Stimulated activated naive CD4-positive, alpha-beta T cell treated with Interleukin-2 at 50 U/mL for 16 hours (primary cell): ENCODE measurements at regions not wholly inside any gene's neighbourhood (a gene's known extent, or its start where the extent isn't known, plus 50 kb on each side); places are given as distances from the start of the nearest gene placed in this dataset.

Experiments
- DNase-seq: peaks from one replicate; lab custom pipeline; 2025; lab: John Stamatoyannopoulos, UW

DNA sequence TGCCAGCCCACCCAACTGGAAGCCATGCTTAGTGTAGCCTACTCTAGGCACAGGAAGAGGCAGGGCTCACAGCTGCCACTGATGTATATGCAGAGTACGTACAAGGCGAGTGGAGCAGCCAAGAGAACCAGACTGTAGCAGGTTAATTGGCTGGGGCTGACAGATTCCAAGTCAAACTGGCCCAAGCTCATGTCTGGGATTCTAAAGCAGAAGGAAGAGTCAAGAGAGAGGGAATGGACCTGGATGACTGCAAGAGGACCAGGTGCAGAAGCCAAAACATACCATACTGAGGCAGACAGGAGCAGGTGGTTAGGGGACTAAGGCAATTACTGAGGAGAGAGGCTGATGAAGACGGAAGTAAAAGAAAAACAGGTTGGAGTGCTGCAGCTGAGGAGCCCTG, 51.3 kb upstream of the LRRN2 start:
- no peak for DNase-seq

DNA sequence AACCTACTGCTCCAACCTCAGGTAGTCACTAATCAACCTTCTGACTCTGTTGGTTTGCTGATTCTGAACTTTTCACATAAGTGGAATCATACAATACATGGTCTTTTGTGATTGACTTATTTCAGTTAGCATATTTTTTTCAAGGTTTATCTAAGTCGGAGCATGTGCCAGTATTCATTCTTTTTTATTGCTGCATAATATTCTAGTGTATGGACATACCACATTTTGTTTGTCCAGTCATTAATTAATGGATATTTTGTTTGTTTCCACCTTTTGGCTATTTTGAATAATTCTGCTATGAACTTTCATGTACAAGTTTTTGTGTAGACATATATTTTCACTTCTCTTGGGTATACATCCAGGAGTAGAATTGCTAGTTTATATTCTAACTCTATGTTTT, 53.0 kb upstream of the LRRN2 start:
- DNase-seq: no peak

DNA sequence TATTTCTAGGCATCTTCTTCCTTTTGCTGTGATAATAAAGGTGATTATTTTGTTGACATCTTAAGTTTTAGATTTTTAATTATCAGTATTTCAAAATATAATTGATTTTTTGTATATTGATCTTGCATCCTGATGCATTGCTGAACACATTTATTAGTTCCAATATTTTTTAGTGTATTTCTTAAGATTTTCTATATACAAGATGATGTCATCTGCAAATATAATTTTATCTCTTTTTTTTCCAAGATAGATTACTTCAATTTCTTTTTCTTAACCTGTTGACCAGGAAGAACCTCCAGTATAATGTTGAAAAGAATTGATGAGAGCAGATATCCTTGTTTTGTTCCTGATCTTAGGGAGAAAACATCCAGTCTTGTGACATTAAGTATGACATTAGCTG, 54.8 kb upstream of the LRRN2 start:
- DNase-seq: no peak

DNA sequence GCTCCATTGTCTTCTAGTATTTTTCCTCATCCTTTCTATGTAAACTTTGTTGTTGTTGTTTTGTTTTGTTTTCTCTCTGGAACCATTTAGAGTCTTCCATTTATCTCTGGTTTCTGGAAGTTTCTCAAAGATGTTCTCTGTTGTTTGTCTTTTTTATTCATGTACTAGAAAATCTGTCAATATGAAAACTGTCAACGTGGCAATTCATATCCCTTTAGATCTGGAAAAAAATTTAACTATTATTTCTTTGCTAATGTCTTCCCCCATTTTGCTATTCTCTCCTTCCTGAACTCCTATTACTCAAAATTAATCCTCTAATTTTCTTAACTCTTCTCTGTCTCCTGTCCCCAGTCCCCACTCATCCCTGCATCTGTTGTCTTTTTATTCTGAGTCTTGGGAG, 55.9 kb upstream of the LRRN2 start:
- DNase-seq: no peak

DNA sequence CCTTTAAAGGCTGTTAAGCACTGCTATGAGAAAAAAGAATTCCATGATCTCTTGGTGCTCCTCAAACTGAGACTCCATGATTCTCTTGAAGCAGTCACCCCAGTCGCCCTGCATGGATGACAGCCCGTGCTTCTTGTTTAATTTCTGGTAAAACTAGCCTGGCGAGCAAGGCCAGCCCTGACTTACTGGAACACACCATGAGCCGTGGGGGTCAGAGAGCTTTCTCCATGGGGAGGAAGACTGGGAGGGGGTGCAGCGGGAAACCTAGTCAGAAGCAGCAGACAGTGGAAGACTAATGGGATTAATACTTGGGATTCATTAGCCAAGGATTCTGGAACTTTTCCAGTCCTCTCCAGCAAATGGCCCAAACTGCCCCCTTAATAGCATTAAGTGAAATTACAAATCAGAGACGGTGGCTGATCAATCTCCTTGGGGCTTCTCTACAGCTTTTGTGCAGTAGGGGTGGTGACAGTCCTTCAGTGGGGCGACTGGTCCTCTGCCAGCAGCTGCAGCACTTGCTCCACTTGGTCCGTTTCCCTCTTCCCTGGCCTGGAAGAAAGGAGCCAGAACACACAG, 57.2 kb upstream of the LRRN2 start:
- DNase-seq: no peak

DNA sequence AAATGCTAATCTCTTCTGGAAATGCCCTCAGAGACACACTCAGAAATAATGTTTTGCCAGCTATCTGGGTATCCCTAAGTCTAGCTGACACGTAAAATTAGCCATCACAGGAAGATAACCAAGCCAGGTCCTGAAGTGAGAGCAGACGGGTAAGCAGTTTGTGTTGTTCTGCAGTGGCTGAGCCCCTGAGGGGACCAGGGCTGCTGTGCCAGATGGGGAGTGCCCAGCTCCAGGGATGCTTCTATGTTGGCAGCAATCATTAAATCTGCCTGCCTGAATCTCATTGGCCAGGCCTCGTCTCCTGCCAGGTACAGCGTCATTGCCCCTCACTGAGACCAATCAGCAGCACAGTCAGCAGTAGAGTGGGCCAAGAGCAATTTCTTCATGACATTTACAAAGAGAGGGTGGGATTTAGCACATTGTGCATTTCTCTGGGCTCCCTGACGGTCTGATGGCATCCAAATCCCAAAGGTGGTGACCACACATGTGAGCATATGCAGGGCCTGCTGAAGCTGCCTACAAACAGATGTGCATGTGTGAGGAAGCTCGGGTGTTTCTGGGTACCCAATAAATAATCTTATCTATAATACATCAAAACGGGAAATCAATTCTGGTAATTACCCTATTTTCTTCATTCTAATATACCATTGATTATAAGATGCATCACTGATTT, 58.7 kb upstream of the LRRN2 start:
- no peak for DNase-seq

DNA sequence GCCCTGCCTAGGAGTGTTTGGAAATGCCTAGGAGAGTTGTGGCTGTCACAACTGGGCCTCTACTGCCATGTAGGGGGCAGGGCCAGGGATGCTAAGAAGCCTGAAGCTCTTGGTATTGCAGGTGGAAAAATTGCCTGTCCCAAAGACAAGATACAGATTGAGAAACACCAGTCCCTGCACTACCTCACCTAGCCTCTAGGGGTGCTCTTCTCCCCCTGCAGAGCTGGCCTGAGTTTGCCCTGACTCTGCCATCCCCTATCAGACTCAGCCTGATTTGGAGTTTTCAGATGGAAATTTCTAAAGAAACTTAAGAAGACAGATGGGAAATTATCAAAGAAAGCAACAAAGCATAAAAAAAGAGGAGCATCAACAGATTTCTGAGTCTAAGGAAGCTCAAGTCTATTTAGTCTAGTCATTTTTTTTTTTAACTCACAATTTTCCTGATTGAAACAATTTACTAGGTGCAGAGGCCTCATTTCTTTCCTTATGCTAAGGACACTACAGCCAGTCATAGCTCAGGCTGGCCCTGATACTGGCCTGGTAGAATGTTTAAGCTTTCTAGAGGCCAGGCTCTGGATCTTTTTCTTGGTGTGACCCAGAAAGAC, 61.4 kb upstream of the LRRN2 start:
- DNase-seq: peak; percentile 10

DNA sequence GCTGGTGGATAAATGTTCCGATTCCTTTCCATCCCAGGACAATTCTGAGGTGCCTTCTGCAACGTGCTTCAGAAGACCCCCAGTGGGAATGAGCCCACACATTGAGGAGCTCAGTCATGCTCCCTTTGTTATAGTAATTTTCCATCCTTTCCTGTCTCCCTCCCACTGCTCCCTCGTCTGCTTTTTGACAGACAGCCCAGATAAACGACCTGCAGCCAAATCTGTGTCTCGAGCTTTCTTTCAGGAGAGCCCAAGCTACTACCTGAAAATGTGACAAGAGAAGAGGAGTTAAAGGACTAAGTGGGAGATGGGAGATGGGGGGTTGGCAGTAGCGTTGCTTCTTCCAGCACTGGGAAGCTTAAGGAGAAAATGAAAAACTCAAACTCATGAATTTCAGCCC, 65.9 kb upstream of the LRRN2 start:
- DNase-seq: no peak

DNA sequence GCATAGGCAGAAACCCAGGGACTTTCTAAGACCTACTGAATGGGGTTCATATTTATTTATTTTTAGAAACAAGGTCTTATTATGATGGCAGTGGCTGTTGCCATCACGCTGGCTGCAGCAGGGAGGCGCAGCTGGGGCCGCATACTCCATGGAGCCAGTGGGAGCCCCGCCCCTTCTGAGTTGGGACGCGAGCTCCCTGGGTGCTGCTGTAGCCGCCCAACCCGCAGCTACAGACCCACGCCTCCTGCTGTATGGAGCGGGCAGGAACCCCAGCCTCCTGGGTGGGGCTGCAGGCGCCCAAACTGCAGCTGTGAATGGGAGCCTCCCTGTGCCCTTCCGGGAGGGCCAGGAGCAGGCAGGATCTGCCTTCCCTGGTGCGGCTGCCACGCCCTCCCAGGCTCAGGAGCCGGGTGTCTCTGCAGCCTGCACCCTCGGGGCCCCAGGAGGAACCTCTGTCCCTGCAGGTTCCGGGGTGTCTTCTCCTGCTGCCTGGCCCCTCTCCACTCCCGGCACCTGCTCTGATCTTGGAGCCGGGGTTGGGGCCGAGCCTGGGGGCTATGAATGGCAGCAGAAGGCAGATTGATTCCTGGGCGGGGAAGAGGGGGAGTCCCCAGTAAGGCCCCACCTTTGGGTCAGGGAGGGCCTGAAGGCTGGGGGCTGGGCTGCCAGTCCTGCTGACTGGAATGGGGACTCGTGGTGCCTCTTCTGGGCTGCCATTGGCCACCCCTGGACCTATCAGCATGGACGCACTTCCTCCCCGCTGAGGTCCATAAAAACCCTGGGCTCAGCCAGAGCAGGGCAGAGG, 66.5 kb upstream of the LRRN2 start:
- DNase-seq: no peak

DNA sequence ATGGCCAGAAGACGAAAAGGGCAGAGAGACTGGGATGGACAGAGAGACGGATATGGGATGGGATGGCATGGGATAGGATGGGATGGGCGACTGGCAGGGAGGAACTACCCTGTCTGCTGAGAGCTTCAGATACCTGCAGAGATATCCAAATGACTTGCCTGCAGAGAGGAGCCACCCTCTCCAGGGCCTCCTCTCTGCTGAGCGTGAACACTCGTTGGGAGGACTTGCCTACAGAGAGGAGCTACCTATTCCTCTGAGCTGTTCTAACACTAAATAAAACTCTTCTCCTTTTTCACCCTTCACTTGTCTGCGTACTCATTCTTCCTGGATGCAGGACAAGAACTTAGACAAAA, 67.1 kb upstream of the LRRN2 start:
- DNase-seq: no peak

DNA sequence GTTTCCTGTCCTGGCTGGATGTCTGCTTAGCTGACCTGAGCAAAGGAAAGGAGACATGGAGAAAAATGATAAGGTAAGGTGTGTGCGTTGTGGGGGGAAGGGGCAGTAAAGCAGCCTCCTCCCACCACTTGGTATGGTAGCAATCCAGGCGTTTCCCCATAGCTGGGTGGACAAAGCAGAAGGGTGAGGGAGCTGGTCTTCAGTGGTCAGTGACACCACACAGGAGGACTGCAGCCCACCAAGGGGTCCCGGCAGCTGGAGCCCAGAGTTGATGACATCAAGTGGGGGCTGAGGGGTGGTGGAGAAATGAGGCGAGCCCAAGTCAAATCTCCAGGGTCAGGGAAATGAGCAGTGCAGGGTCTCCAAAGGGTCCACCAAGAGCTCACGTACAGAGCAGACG, 69.3 kb upstream of the LRRN2 start:
- no peak for DNase-seq

DNA sequence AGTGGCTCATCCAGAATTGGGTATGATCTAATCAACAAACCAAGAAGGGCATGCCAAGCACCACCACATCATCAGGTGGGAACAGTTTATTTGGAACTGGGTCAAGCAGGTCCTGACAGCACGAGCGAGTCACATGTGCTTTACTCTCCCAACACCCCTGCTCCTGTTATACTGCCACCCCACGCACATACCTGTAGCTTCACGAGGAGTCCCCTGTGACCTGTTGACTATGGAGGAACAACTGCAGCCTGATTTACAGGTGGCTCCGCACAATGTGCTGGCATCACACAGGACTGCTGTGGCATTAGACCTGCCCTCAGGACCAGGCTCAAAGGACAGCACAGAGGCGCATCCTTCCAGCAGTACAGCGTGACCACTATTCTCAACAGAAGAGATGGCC, 70.8 kb upstream of the LRRN2 start:
- DNase-seq: no peak

DNA sequence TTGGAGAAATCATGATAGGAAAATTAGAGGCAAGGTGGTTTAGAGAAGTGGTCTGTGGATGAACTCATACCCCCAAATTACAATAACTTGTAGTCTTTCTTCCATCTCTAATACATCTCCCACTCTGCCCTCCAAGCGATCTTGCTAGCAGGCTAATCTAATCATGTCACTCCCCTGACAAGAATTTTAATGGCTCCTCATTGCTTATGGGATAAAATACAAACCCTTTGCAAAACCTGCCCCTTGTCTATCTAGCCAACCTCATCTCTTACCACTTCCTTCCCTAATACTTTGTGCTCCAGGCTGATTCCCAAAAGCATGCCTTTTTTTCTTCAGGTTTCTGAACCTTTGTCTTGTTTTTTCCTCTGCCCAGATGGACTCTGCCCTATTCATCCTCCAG, 71.3 kb upstream of the LRRN2 start:
- DNase-seq: no peak

DNA sequence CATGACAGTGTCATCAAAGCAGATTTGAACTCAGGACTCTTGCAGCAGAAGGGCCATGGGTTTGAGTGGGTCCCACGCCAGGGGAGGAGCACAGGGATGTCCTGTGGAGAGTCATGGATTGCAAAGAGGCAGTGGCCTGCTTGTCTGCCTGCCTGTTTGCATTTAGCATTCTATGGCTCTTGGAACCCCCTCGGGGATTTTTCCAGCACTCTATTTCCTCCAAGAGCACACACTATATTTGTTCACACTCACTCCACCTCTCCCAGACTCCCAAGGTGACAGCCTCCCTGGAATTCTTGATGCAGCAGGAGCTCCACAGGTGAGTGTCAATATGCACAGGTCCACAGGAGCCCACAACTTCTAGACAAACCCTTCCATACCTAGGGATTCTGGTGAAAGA, 73.1 kb upstream of the LRRN2 start:
- DNase-seq: no peak

DNA sequence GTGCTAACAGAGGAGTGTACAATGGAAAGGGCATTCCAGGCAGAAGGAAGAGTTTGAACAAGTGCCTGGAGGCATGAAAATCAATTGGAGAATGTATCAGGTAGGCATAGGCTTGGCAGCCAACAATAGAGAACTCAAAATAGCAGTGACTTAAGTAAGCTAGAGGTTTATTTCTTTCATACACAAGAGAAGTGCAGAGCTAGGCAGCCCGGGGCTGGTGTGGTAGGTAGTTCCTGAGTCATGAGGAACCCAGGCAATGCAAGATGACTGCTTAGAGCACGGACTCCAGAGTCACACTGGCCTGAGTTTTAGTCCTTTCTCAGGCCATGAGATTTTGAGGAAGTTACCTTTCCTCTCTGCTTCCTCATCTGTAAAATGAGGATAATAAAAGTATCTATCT, 74.8 kb upstream of the LRRN2 start:
- no peak for DNase-seq

DNA sequence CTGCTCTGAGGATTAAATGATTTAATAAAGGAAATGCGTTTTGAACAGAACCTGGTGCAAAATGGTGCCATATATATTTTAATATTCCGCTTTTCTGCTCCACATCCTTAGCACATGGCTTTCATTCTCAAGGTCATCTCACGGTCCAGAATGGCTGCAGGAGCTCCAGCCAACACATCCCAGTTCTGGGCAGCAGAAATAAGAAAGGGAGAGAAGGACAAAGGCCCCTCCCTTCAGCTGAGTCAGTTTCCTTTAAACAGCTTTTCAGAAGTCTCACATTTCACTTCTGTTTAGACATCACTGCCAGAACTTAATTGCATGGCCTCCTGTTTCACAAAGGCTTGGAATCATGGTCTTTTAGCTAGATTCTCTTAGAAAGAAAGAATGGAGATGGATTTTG, 75.2 kb upstream of the LRRN2 start:
- DNase-seq: no peak

DNA sequence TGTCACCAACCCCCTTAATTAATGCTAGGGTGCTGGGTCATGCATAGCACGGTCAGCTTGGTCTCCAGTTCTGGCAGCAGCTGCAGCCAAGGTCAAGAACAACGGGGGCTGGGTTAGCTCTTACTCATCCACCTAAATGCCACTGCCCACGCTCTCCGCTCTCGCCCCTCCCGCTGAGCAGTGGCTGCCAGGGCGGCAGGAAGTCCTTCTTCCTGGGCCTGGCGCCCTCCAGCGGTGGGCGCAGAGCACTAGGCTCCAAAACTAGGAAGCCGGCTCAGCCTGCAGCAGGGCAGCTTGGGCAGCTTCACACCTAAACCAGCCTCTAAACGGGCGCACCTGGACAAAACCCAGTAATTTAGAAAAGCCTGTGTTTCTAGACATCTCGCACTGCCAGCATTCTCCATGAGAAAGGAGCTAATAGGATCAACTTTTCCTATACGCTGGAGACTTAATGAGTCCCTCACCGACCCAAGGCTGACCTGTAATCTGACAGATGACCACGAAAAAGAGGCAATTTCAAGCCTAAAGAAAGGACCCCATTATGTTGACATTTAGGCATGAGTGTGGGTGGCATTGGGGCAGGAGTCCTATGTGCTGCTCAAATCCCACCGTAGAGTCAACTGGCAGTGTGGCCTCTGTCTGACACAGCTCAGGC, 78.4 kb upstream of the LRRN2 start:
- peak; percentile 41 for DNase-seq

DNA sequence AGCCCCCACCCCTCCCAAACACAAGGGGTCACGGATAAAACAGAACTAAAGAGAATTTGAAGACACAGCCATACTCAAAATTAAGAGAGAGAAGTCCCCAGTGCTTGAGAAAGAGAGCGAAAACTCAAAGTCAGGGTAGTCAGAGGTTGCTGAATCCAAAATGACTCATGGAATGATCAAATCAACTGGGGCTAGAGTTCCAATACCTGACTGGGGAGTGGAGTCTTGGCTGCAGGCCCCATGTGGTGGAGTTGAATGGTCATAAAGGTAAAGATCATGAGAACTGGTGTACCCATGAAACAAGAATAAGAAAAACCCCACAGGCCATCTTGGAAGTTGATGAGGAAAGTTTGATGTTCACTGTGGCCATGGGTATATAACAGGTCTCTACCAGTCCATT, 84.5 kb upstream of the LRRN2 start:
- DNase-seq: no peak

DNA sequence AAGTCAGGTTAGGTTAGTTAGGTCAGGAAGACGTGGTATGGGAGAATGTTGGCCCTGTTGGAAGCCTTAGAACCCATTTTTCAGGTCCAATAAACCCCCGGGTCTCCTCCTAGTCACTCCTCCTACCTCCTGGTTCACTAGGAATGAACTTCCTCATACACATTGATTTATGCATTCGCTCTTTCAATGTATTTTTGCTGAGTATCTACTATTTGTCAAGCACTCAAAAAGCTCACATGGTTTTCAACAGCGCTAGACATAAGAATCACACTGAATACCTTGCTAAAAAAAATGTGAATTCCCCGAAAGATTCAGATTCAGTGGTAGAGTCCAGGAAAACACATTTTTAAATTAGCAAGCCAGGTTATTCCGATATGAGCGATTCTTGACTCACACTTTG, 85.8 kb upstream of the LRRN2 start:
- DNase-seq: no peak

DNA sequence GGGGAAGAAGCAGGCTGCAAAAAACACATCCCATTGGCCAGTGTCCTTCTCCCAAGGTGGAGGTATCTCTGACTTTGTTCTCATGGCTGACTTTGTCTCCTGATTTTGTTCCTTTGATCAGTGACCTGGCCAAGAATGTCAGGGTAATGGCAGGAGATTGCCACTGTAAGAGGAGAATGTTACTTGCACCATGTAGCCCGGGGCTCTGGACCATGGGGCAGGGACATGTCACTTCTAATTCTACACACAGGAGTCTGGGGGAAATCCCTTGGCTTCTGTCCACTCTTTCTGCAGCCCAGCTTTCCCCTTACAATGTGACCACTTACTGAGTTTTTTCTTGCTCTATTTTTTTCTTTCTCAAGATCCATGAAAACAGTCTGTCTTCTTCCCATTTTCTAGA, 87.7 kb upstream of the LRRN2 start:
- no peak for DNase-seq

DNA sequence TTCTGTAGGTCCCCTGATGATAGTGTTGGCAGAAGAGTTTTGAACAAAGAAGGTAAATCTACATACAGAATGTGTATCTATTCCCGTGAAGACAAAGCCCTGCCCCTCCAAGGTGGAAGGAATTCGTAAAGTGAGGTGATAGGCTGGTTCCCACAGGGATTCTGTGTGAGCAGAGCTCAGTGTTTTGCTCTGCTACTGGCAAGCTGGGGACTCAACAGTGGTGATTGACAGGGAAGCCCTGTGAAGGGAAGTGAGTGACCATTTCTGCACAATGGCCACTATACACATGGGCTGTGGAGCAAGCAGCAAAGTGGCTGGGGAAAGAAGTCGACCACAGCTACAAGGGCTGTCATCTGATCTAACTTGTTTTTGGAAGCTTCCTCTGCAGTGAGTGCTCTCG, 90.0 kb upstream of the LRRN2 start:
- no peak for DNase-seq

DNA sequence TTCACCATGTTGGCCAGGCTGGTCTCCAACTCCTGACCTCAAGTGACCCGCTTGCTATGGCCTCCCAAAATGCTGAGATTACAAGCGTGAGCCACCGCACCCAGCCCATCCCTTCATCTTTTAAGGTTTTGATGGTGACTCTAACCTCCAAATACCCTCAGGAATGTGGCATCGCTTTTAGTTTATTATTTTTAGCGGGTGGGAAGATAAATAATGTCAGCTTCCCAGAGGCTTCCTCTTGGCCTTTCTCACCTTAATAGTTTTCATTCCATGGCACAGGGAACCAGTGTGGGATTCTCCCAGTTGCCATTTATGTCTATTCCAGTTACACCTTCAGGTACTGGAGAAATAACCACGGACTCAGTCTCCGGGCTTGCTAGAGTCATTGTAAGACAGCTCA, 92.1 kb upstream of the LRRN2 start:
- DNase-seq: no peak

DNA sequence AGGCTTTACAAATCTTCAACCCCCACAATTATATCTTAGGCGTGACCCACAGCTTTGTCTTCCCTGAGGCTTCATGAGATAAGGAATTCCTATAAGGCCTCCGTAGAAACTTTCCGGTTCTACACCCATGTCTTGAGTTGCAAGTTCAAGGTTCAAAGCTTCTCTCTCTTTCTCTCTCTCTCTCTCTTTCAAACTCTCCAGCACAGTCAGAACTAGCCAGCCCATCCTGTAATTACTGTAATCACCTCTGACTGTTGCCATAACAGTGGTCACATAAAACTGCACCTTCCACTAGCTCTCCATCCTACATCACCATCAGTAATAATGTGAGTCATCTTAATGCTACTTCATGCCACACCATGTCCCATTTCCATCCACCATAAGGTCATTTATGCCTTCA, 90.0 kb upstream of the NFASC start:
- DNase-seq: no peak
